GM12878 (cell line): ENCODE measurements at regions not wholly inside any gene's neighbourhood (a gene's known extent, or its start where the extent isn't known, plus 50 kb on each side); places are given as distances from the start of the nearest gene placed in this dataset.

ENCODE experiments used
- ATF2 ChIP-seq: IDR thresholded peaks from 2 replicates; pipeline ENCODE4 v1.6.1; 2012; ENCODE audit warnings: low read length, inconsistent platforms
- CREB1 ChIP-seq: IDR thresholded peaks from 2 replicates; pipeline ENCODE4 v1.6.1; 2012; ENCODE audit warnings: low read depth, mild to moderate bottlenecking, inconsistent platforms
- IKZF1 ChIP-seq: fragments of 450-650 bp; conservative IDR thresholded peaks from 2 replicates; pipeline ENCODE4 v1.6.1; 2017; ENCODE audit warnings: antibody characterized with exemption, mild to moderate bottlenecking
- MXI1 ChIP-seq: fragments of 150-350 bp; IDR thresholded peaks from 2 replicates; pipeline ENCODE4 v1.6.1; 2011; ENCODE audit warnings: low read depth, mild to moderate bottlenecking, inconsistent platforms, low read length, improper control_type of control experiment
- NBN ChIP-seq: fragments of 450-650 bp; IDR thresholded peaks from 2 replicates; pipeline ENCODE4 v1.6.1; 2016
- SIX5 ChIP-seq: IDR thresholded peaks from 2 replicates; pipeline ENCODE4 v1.6.1; 2011; ENCODE audit warnings: mild to moderate bottlenecking, low read depth, low read length, moderate library complexity; ENCODE audit not compliant: severe bottlenecking
- TF ChIP-seq, protein P1 (sequence below), 3 experiments: IDR thresholded peaks in 2 of 3; conservative IDR thresholded peaks in 1 of 3; 2 replicates each; pipeline ENCODE4 v1.5.1; 2011; ENCODE audit warnings: low read depth in 3 of 3, low read length in 3 of 3, mild to moderate bottlenecking in 3 of 3, control low read depth in 2 of 3, moderate library complexity in 2 of 3, inconsistent platforms in 1 of 3, mixed read lengths in 1 of 3; ENCODE audit not compliant: control insufficient read depth in 2 of 3, insufficient read depth in 1 of 3; ENCODE audit errors: extremely low read depth in 1 of 3

DNA sequence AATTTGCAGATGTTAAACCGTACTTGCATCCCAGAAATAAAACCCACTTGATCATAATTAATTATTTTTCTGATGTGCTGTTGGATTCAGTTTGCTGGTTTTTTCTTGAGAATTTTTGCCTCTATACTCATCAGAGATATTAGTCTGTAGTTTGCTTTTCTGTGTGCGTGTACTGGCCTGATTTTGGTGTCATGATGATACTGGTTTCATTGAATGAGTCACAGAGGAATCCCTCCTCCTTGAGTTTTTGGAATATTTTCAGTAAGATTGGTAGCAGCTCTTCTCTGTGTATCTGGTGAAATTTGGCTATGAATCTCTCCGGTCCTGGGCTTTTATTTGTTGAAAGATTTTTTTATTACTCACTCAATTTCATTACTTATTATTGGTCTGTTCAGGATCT is 100.4 kb upstream of the PMCH start:
- TF ChIP-seq IKZF1 (no peak), MXI1 (no peak), NBN (no peak), CREB1 (no peak), SIX5 (no peak), ATF2 (no peak)
- TF ChIP-seq, protein P1, sequence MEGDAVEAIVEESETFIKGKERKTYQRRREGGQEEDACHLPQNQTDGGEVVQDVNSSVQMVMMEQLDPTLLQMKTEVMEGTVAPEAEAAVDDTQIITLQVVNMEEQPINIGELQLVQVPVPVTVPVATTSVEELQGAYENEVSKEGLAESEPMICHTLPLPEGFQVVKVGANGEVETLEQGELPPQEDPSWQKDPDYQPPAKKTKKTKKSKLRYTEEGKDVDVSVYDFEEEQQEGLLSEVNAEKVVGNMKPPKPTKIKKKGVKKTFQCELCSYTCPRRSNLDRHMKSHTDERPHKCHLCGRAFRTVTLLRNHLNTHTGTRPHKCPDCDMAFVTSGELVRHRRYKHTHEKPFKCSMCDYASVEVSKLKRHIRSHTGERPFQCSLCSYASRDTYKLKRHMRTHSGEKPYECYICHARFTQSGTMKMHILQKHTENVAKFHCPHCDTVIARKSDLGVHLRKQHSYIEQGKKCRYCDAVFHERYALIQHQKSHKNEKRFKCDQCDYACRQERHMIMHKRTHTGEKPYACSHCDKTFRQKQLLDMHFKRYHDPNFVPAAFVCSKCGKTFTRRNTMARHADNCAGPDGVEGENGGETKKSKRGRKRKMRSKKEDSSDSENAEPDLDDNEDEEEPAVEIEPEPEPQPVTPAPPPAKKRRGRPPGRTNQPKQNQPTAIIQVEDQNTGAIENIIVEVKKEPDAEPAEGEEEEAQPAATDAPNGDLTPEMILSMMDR (IDR thresholded peaks at IDR 0.05 in 2 of 3, conservative IDR thresholded peaks at IDR 0.05 in 1 of 3; ENCODE audit: control insufficient read depth in 2 of 3, extremely low read depth in 1 of 3, insufficient read depth in 1 of 3, low read depth in 3 of 3, low read length in 3 of 3) = no peak
